ENCODE measurements at regions not wholly inside any gene's neighbourhood (a gene's known extent, or its start where the extent isn't known, plus 50 kb on each side); places are given as distances from the start of the nearest gene placed in this dataset.

DNA sequence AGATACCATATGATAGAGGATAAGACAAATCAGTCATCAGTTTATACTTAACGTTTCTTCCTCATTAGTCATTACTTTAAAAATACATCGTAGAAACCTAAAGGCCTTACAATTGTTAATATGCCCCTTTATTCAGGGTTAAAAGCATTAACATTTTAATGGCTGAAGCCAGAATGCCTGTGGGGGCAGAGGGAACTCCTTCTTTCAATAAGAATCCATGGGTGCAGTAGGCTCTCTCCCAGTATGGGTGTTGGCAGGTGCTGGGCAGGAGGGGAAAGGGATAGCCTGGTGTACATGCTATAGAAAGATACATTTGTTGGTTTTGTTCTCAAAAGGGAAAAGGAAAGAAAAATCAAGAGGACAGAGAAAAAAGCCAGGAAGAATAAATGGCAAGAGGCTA lies 1035.7 kb upstream of the POU3F3 start:
- no peak for DNase-seq (ENCODE audit: low read depth)
- no peak overlapping the region for H3K4me3 ChIP-seq (ENCODE audit: low read depth, low read length)
- TF ChIP-seq, protein P1, sequence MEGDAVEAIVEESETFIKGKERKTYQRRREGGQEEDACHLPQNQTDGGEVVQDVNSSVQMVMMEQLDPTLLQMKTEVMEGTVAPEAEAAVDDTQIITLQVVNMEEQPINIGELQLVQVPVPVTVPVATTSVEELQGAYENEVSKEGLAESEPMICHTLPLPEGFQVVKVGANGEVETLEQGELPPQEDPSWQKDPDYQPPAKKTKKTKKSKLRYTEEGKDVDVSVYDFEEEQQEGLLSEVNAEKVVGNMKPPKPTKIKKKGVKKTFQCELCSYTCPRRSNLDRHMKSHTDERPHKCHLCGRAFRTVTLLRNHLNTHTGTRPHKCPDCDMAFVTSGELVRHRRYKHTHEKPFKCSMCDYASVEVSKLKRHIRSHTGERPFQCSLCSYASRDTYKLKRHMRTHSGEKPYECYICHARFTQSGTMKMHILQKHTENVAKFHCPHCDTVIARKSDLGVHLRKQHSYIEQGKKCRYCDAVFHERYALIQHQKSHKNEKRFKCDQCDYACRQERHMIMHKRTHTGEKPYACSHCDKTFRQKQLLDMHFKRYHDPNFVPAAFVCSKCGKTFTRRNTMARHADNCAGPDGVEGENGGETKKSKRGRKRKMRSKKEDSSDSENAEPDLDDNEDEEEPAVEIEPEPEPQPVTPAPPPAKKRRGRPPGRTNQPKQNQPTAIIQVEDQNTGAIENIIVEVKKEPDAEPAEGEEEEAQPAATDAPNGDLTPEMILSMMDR (IDR thresholded peaks at IDR 0.05; ENCODE audit: insufficient read depth, low read depth, low read length, missing control alignments), result no peak

DNA sequence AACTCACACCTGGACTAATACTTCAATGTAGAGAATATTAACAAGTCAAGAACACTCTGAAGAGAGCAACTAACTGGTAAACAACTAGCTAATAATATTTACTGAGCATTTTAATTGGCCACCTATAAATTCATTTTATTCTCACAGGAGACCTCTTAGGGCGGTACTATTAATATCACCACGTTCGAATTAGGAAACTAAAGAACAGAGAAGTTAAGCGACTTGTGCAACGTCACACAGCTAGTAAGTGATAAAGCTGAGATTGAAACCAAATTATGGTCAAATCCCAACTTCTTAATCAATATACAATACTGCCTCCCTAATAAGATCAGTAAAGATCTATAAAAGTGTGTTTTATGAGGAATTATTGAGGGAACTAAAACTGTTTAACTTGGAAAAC lies 1034.3 kb upstream of the POU3F3 start:
- TF ChIP-seq, protein P1 (IDR thresholded peaks at IDR 0.05; ENCODE audit: insufficient read depth, low read depth, low read length, missing control alignments), result no peak
- H3K4me3 ChIP-seq (ENCODE audit: low read depth, low read length), result no peak overlapping the region
- DNase-seq (ENCODE audit: low read depth), result no peak

DNA sequence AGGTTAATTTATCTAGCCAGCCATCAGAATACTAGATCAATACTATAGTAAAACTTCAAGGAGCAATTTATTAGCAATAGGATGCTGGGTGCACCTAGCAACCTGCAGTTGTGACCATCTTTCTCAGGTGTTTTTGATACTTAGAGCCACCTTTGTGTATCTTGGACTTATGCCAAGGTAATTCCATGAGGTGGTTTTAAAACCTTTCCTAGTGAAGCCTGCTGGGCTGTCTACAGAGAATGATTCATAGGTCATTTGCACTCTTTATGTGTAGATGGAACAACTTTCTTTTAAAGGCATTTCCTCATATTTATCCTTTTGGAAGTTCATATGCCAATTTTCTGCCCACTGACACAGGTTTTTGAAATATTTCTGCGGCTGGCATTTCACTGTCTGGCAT lies 1030.1 kb upstream of the POU3F3 start:
- no peak for DNase-seq (ENCODE audit: low read depth)
- H3K4me3 ChIP-seq (ENCODE audit: low read depth, low read length), result no peak overlapping the region
- TF ChIP-seq, protein P1 (IDR thresholded peaks at IDR 0.05; ENCODE audit: insufficient read depth, low read depth, low read length, missing control alignments), result no peak

DNA sequence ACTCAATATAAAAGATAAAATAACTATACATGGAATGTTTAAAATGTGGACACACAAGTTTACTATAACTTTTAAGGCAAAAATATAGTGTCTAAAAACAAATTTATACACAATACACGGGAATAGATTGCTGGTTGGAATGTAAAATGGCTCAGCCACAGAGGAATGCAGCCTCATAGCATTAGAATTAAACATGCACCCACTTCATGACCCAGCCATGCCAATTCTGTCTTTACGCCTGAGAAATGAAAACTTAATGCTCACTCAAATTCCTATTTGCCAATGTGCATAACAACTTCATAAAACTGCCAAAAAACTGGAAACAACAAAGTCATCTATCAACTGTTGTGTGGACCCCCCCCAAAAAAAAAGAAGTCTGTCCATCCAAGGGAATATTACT lies 1006.6 kb upstream of the POU3F3 start:
- no peak for DNase-seq (ENCODE audit: low read depth)
- H3K4me3 ChIP-seq (ENCODE audit: low read depth, low read length), result no peak overlapping the region
- TF ChIP-seq, protein P1 (IDR thresholded peaks at IDR 0.05; ENCODE audit: insufficient read depth, low read depth, low read length, missing control alignments), result no peak

DNA sequence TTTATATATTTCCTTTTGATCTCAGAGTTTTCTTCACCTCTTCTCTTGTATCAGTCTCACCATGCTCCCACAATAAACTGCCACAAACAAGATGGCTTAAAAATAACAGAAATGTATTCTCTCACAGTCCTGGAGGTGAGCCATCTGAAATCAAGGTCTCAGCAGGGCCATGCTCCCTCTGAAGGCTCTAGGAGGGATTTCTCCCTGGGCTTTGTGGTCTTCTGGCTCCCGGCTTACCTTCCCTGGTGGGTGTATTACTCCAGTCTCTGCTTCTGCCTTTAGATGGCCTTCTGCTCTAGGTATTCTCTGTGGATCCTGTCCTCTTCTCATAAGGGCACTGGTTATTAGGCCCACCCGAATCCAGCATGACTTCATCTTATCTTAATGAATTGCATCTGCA lies 994.7 kb upstream of the POU3F3 start:
- no peak overlapping the region for H3K4me3 ChIP-seq (ENCODE audit: low read depth, low read length)
- TF ChIP-seq, protein P1 (IDR thresholded peaks at IDR 0.05; ENCODE audit: insufficient read depth, low read depth, low read length, missing control alignments), result no peak
- DNase-seq (ENCODE audit: low read depth), result no peak

DNA sequence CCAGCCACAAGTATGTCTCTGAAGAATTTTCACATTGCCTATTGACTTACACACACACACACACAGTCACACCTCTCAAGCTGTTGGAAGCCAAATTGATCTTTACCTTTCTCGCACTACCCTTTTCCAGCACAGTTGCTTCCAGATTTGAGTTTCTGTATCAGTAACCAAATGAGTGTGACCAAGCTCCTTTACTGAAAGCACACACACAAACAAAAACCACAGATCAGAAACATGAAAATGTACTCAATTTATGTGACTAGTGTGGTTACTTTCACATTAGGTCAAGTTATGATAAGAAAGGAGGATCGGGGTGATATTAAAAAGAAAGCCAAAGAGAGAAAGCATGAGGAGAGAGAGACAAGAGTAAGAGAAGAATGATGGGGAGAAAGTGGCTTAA lies 993.9 kb upstream of the POU3F3 start:
- TF ChIP-seq, protein P1 (IDR thresholded peaks at IDR 0.05; ENCODE audit: insufficient read depth, low read depth, low read length, missing control alignments), result no peak
- no peak overlapping the region for H3K4me3 ChIP-seq (ENCODE audit: low read depth, low read length)
- peak; percentile 33 for DNase-seq (ENCODE audit: low read depth)

DNA sequence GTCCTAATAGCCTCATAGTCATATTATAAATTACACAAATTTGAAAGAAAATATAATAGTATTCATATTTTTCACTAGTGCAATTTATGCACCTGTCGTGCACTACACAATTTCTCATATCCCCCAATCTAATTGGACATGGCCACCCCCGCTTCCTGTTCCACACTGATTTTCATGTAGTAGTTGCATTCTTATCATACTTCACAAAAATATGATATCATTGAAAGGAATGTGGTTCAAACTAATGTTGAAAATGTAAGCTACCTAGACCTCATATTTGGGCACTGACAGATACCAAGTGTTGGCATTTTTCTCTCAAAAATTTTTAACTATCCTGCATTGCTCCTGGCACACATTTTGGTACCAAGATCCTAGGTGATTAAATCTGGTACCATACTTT lies 985.5 kb upstream of the POU3F3 start:
- no peak for DNase-seq (ENCODE audit: low read depth)
- H3K4me3 ChIP-seq (ENCODE audit: low read depth, low read length), result no peak overlapping the region
- TF ChIP-seq, protein P1 (IDR thresholded peaks at IDR 0.05; ENCODE audit: insufficient read depth, low read depth, low read length, missing control alignments), result no peak
